GM23338 (cell line): ENCODE measurements at regions not wholly inside any gene's neighbourhood (a gene's known extent, or its start where the extent isn't known, plus 50 kb on each side); places are given as distances from the start of the nearest gene placed in this dataset.

Source experiments
- ATAC-seq: fragments of 200-7000 bp; cut with Tn5 transposase; 3 replicates; pipeline ENCODE4 v1.9.1; 2020
- DNase-seq: peaks from one replicate; pipeline ENCODE4 v3.0.0-alpha.2; 2015; ENCODE audit warnings: low spot score
- H2AFZ ChIP-seq: fragments of 200-600 bp; sonication (generic); 2 replicates; pipeline ENCODE4 v1.8.0; 2016; ENCODE audit warnings: antibody characterized with exemption, mild to moderate bottlenecking, moderate library complexity
- H3F3A ChIP-seq: fragments of 200-600 bp; sonication (generic); replicated peaks from 2 replicates; pipeline ENCODE4 v1.8.0; 2017; ENCODE audit warnings: antibody characterized with exemption, mixed run types, low read depth
- H3K27ac ChIP-seq: fragments of 200-600 bp; sonication (generic); 2 replicates; pipeline ENCODE4 v1.6.1; 2016; ENCODE audit warnings: low read depth
- H3K27me3 ChIP-seq: fragments of 200-600 bp; sonication (generic); 2 replicates; pipeline ENCODE4 v1.8.0; 2016; ENCODE audit warnings: mild to moderate bottlenecking, mixed run types, moderate library complexity; ENCODE audit not compliant: insufficient read depth
- H3K36me3 ChIP-seq: fragments of 200-600 bp; sonication (generic); 2 replicates; pipeline ENCODE4 v1.8.0; 2016; ENCODE audit warnings: mild to moderate bottlenecking; ENCODE audit not compliant: insufficient read depth
- H3K4me1 ChIP-seq: fragments of 200-600 bp; sonication (generic); 2 replicates; pipeline ENCODE4 v1.8.0; 2016; ENCODE audit warnings: mild to moderate bottlenecking, moderate library complexity; ENCODE audit not compliant: insufficient read depth
- H3K4me2 ChIP-seq: fragments of 200-600 bp; sonication (generic); 2 replicates; pipeline ENCODE4 v1.7.1; 2017; ENCODE audit warnings: mixed run types
- H3K4me3 ChIP-seq: fragments of 200-600 bp; sonication (generic); 2 replicates; pipeline ENCODE4 v1.6.1; 2016; ENCODE audit warnings: mixed run types
- H3K79me2 ChIP-seq: fragments of 200-600 bp; sonication (generic); replicated peaks from 2 replicates; pipeline ENCODE4 v1.8.0; 2017; ENCODE audit warnings: mild to moderate bottlenecking; ENCODE audit not compliant: insufficient read depth
- H3K9me2 ChIP-seq: fragments of 200-600 bp; sonication (generic); 2 replicates; pipeline ENCODE4 v1.8.0; 2017; ENCODE audit not compliant: insufficient read depth
- H4K20me1 ChIP-seq: fragments of 200-600 bp; sonication (generic); replicated peaks from 2 replicates; pipeline ENCODE4 v1.8.0; 2017; ENCODE audit warnings: mild to moderate bottlenecking; ENCODE audit not compliant: insufficient read depth
- H3K27ac Mint-ChIP-seq: 2 replicates; pipeline ENCODE4 v1.8.0; 2020; ENCODE audit warnings: inconsistent platforms, mild to moderate bottlenecking, moderate library complexity, mixed read lengths
- H3K27me3 Mint-ChIP-seq: 3 replicates; pipeline ENCODE4 v1.8.0; 2022; ENCODE audit warnings: low read depth, mild to moderate bottlenecking, moderate library complexity, mixed read lengths, inconsistent platforms; ENCODE audit not compliant: insufficient read depth, poor library complexity
- H3K36me3 Mint-ChIP-seq: 3 replicates; pipeline ENCODE4 v1.8.0; 2021; ENCODE audit warnings: low read depth, mild to moderate bottlenecking, inconsistent platforms, moderate library complexity, mixed read lengths
- H3K4me1 Mint-ChIP-seq: 3 replicates; pipeline ENCODE4 v1.8.0; 2020; ENCODE audit warnings: mild to moderate bottlenecking, inconsistent platforms, mixed read lengths
- H3K4me3 Mint-ChIP-seq: 3 replicates; pipeline ENCODE4 v1.8.0; 2021; ENCODE audit warnings: moderate library complexity, mild to moderate bottlenecking, inconsistent platforms, mixed read lengths
- H3K9me3 Mint-ChIP-seq: 3 replicates; pipeline ENCODE4 v1.8.0; 2020; ENCODE audit warnings: moderate library complexity, mild to moderate bottlenecking, inconsistent platforms, mixed read lengths
- CREB1 ChIP-seq: fragments of 250-450 bp; sonication (Bioruptor Pico); IDR thresholded peaks from 2 replicates; pipeline ENCODE4 v1.5.0; 2020; ENCODE audit warnings: low read depth, mild to moderate bottlenecking, moderate library complexity
- EZH2 ChIP-seq: fragments of 200-600 bp; sonication (generic); IDR thresholded peaks from one replicate; pipeline ENCODE4 v1.8.0; 2017; ENCODE audit warnings: antibody characterized with exemption, mild to moderate bottlenecking, low read depth; ENCODE audit not compliant: unreplicated experiment
- EZH2phosphoT487 ChIP-seq: fragments of 200-600 bp; sonication (generic); IDR thresholded peaks from one replicate; pipeline ENCODE4 v1.8.1; 2018; ENCODE audit warnings: antibody characterized with exemption; ENCODE audit not compliant: unreplicated experiment
- JUNB ChIP-seq: IDR thresholded peaks from one replicate; pipeline ENCODE4 v1.6.1; 2016; ENCODE audit warnings: antibody characterized with exemption; ENCODE audit not compliant: unreplicated experiment
- NANOG ChIP-seq: IDR thresholded peaks from 2 replicates; pipeline ENCODE4 v1.6.1; 2016; ENCODE audit warnings: antibody characterized with exemption, borderline replicate concordance
- POLR2AphosphoS5 ChIP-seq: IDR thresholded peaks from 2 replicates; pipeline ENCODE4 v1.6.1; 2016; ENCODE audit warnings: antibody characterized with exemption, low read depth
- STAT1 ChIP-seq: IDR thresholded peaks from one replicate; pipeline ENCODE4 v1.6.1; 2016; ENCODE audit warnings: antibody characterized with exemption; ENCODE audit not compliant: unreplicated experiment
- ZNF114 ChIP-seq: fragments of 250-450 bp; sonication (Bioruptor Pico); IDR thresholded peaks from 2 replicates; pipeline ENCODE4 v1.5.0; 2020; ENCODE audit warnings: mild to moderate bottlenecking, moderate library complexity
- ZNF331 ChIP-seq: fragments of 250-450 bp; sonication (Bioruptor Pico); IDR thresholded peaks from 2 replicates; pipeline ENCODE4 v1.5.0; 2020; ENCODE audit warnings: low read depth, mild to moderate bottlenecking, moderate library complexity
- TF ChIP-seq, protein P1 (sequence below), 2 experiments: fragments of 200-600 bp in 1 of 2; sonication (generic) in 1 of 2; conservative IDR thresholded peaks; 2 replicates each; pipeline versions ENCODE4 v1.5.1 to v1.6.1; 2016 to 2017; ENCODE audit warnings: antibody characterized with exemption in 2 of 2, low read depth in 2 of 2, mild to moderate bottlenecking in 2 of 2, moderate library complexity in 1 of 2
- TF ChIP-seq, protein P2 (sequence below): IDR thresholded peaks from one replicate; pipeline ENCODE4 v1.6.1; 2018; ENCODE audit warnings: antibody characterized with exemption; ENCODE audit not compliant: unreplicated experiment
- TF ChIP-seq, protein P3 (sequence below): fragments of 250-450 bp; sonication (Bioruptor Pico); IDR thresholded peaks from 2 replicates; pipeline ENCODE4 v1.5.0; 2020; ENCODE audit warnings: mild to moderate bottlenecking, moderate library complexity
- TF ChIP-seq, protein P4 (sequence below): IDR thresholded peaks from 2 replicates; pipeline ENCODE4 v1.6.1; 2016; ENCODE audit warnings: antibody characterized with exemption

DNA sequence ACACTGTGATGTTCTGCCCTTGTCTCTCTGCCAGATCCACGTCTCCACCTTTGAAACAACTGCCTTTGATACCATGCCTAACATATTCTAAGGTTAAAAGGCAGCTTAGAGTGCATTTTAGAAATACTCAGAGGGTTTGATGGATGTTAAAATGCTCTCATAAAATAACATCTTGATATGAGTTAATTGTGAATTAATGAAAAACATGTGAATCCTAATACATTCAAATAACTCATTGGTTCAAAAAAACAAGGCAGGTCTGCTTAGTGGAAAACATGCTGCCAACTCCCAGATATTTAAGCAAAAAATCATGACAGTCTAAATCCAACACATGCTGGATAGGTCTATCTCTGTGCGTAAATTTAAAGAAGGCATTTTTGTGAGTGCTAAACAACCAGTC, 291.8 kb downstream of the AHR start:
- H3K79me2 ChIP-seq: no peaks in the 10 kb centered on the region
- H3K36me3 Mint-ChIP-seq: no peaks in the 10 kb centered on the region
- no peaks in the 10 kb centered on the region; the same call in 1 of the 2 replicates for H3K36me3 ChIP-seq
- no peak overlapping the region for H3K27ac ChIP-seq
- peaks cover 7% of the 10 kb centered on the region; the same call in 1 of the 2 replicates for H3K9me2 ChIP-seq
- H3K9me3 Mint-ChIP-seq: no peaks in the 10 kb centered on the region
- no peak overlapping the region for H3K27ac Mint-ChIP-seq
- DNase-seq (no peak), ATAC-seq (no peak)
- no peak overlapping the region for H2AFZ ChIP-seq
- no peak for TF ChIP-seq JUNB
- TF ChIP-seq, protein P1, sequence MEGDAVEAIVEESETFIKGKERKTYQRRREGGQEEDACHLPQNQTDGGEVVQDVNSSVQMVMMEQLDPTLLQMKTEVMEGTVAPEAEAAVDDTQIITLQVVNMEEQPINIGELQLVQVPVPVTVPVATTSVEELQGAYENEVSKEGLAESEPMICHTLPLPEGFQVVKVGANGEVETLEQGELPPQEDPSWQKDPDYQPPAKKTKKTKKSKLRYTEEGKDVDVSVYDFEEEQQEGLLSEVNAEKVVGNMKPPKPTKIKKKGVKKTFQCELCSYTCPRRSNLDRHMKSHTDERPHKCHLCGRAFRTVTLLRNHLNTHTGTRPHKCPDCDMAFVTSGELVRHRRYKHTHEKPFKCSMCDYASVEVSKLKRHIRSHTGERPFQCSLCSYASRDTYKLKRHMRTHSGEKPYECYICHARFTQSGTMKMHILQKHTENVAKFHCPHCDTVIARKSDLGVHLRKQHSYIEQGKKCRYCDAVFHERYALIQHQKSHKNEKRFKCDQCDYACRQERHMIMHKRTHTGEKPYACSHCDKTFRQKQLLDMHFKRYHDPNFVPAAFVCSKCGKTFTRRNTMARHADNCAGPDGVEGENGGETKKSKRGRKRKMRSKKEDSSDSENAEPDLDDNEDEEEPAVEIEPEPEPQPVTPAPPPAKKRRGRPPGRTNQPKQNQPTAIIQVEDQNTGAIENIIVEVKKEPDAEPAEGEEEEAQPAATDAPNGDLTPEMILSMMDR (conservative IDR thresholded peaks at IDR 0.05; ENCODE audit: low read depth in 2 of 2): no peak
- TF ChIP-seq ZNF114 (CRISPR knock-in tag): no peak
- no peak for TF ChIP-seq EZH2phosphoT487
- TF ChIP-seq, protein P2, sequence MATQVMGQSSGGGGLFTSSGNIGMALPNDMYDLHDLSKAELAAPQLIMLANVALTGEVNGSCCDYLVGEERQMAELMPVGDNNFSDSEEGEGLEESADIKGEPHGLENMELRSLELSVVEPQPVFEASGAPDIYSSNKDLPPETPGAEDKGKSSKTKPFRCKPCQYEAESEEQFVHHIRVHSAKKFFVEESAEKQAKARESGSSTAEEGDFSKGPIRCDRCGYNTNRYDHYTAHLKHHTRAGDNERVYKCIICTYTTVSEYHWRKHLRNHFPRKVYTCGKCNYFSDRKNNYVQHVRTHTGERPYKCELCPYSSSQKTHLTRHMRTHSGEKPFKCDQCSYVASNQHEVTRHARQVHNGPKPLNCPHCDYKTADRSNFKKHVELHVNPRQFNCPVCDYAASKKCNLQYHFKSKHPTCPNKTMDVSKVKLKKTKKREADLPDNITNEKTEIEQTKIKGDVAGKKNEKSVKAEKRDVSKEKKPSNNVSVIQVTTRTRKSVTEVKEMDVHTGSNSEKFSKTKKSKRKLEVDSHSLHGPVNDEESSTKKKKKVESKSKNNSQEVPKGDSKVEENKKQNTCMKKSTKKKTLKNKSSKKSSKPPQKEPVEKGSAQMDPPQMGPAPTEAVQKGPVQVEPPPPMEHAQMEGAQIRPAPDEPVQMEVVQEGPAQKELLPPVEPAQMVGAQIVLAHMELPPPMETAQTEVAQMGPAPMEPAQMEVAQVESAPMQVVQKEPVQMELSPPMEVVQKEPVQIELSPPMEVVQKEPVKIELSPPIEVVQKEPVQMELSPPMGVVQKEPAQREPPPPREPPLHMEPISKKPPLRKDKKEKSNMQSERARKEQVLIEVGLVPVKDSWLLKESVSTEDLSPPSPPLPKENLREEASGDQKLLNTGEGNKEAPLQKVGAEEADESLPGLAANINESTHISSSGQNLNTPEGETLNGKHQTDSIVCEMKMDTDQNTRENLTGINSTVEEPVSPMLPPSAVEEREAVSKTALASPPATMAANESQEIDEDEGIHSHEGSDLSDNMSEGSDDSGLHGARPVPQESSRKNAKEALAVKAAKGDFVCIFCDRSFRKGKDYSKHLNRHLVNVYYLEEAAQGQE: no peak
- no peak for TF ChIP-seq ZNF331 (CRISPR knock-in tag)
- TF ChIP-seq, protein P3, sequence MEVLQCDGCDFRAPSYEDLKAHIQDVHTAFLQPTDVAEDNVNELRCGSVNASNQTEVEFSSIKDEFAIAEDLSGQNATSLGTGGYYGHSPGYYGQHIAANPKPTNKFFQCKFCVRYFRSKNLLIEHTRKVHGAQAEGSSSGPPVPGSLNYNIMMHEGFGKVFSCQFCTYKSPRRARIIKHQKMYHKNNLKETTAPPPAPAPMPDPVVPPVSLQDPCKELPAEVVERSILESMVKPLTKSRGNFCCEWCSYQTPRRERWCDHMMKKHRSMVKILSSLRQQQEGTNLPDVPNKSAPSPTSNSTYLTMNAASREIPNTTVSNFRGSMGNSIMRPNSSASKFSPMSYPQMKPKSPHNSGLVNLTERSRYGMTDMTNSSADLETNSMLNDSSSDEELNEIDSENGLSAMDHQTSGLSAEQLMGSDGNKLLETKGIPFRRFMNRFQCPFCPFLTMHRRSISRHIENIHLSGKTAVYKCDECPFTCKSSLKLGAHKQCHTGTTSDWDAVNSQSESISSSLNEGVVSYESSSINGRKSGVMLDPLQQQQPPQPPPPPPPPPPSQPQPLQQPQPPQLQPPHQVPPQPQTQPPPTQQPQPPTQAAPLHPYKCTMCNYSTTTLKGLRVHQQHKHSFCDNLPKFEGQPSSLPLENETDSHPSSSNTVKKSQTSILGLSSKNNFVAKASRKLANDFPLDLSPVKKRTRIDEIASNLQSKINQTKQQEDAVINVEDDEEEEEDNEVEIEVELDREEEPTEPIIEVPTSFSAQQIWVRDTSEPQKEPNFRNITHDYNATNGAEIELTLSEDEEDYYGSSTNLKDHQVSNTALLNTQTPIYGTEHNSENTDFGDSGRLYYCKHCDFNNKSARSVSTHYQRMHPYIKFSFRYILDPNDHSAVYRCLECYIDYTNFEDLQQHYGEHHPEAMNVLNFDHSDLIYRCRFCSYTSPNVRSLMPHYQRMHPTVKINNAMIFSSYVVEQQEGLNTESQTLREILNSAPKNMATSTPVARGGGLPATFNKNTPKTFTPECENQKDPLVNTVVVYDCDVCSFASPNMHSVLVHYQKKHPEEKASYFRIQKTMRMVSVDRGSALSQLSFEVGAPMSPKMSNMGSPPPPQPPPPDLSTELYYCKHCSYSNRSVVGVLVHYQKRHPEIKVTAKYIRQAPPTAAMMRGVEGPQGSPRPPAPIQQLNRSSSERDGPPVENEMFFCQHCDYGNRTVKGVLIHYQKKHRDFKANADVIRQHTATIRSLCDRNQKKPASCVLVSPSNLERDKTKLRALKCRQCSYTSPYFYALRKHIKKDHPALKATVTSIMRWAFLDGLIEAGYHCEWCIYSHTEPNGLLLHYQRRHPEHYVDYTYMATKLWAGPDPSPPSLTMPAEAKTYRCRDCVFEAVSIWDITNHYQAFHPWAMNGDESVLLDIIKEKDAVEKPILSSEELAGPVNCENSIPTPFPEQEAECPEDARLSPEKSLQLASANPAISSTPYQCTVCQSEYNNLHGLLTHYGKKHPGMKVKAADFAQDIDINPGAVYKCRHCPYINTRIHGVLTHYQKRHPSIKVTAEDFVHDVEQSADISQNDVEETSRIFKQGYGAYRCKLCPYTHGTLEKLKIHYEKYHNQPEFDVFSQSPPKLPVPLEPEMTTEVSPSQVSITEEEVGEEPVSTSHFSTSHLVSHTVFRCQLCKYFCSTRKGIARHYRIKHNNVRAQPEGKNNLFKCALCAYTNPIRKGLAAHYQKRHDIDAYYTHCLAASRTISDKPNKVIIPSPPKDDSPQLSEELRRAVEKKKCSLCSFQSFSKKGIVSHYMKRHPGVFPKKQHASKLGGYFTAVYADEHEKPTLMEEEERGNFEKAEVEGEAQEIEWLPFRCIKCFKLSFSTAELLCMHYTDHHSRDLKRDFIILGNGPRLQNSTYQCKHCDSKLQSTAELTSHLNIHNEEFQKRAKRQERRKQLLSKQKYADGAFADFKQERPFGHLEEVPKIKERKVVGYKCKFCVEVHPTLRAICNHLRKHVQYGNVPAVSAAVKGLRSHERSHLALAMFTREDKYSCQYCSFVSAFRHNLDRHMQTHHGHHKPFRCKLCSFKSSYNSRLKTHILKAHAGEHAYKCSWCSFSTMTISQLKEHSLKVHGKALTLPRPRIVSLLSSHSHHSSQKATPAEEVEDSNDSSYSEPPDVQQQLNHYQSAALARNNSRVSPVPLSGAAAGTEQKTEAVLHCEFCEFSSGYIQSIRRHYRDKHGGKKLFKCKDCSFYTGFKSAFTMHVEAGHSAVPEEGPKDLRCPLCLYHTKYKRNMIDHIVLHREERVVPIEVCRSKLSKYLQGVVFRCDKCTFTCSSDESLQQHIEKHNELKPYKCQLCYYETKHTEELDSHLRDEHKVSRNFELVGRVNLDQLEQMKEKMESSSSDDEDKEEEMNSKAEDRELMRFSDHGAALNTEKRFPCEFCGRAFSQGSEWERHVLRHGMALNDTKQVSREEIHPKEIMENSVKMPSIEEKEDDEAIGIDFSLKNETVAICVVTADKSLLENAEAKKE (CRISPR knock-in tag): no peak
- no peak for TF ChIP-seq CREB1 (CRISPR knock-in tag)
- TF ChIP-seq EZH2: no peak
- no peak for TF ChIP-seq NANOG
- TF ChIP-seq, protein P4, sequence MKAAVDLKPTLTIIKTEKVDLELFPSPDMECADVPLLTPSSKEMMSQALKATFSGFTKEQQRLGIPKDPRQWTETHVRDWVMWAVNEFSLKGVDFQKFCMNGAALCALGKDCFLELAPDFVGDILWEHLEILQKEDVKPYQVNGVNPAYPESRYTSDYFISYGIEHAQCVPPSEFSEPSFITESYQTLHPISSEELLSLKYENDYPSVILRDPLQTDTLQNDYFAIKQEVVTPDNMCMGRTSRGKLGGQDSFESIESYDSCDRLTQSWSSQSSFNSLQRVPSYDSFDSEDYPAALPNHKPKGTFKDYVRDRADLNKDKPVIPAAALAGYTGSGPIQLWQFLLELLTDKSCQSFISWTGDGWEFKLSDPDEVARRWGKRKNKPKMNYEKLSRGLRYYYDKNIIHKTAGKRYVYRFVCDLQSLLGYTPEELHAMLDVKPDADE: no peak
- TF ChIP-seq POLR2AphosphoS5: no peak
- no peak for TF ChIP-seq STAT1
- no peaks in the 10 kb centered on the region for H3K27me3 ChIP-seq
- no peaks in the 10 kb centered on the region for H4K20me1 ChIP-seq
- no peak overlapping the region for H3K4me2 ChIP-seq
- H3K4me3 ChIP-seq: no peak overlapping the region
- no peaks in the 10 kb centered on the region for H3F3A ChIP-seq
- H3K4me3 Mint-ChIP-seq: no peak overlapping the region
- peaks cover 2% of the 10 kb centered on the region for H3K27me3 Mint-ChIP-seq
- H3K4me1 ChIP-seq: no peaks in the 10 kb centered on the region
- no peaks in the 10 kb centered on the region for H3K4me1 Mint-ChIP-seq
